Upper lobe of right lung (tissue), 1 donor: ENCODE measurements at regions not wholly inside any gene's neighbourhood (a gene's known extent, or its start where the extent isn't known, plus 50 kb on each side); places are given as distances from the start of the nearest gene placed in this dataset.

Experiments
- ATAC-seq: fragments of 200-7000 bp; cut with Tn5 transposase; one replicate; pipeline ENCODE4 v1.9.1; 2020; ENCODE audit warnings: mild to moderate bottlenecking, moderate library complexity
- DNase-seq: peaks from one replicate; pipeline ENCODE4 v3.0.0-alpha.2; 2020
- H3K27ac ChIP-seq: fragments of 200-600 bp; one replicate; pipeline ENCODE4 v1.8.0; 2022
- H3K27me3 ChIP-seq: fragments of 200-600 bp; one replicate; pipeline ENCODE4 v1.8.0; 2022; ENCODE audit warnings: mild to moderate bottlenecking
- H3K36me3 ChIP-seq: fragments of 200-600 bp; one replicate; pipeline ENCODE4 v1.8.0; 2022
- H3K4me1 ChIP-seq: fragments of 200-600 bp; one replicate; pipeline ENCODE4 v1.8.0; 2022
- H3K4me3 ChIP-seq: fragments of 200-600 bp; one replicate; pipeline ENCODE4 v1.8.0; 2022; ENCODE audit warnings: mild to moderate bottlenecking
- H3K9me3 ChIP-seq: fragments of 200-600 bp; one replicate; pipeline ENCODE4 v1.8.0; 2022
- CTCF ChIP-seq: fragments of 200-600 bp; IDR thresholded peaks from one replicate; pipeline ENCODE4 v1.8.0; 2022; ENCODE audit warnings: antibody characterized with exemption
- intact Hi-C: fragments of 100-400 bp; cut with DNase I; formaldehyde crosslinking; loops from one replicate; pipeline ENCODE4 v1.11.0; 2022
- donor health status: DM: no; HTN: yes; CAD: no; lungs with severe emphysema.

- DNase-seq: no peak
- H3K27ac ChIP-seq: no peak overlapping the region
- H3K36me3 ChIP-seq: no peaks in the 10 kb centered on the region
- TF ChIP-seq CTCF: no peak
- intact Hi-C loops: no loop called here
- ATAC-seq: no peak
- H3K27me3 ChIP-seq: peaks cover 32% of the 10 kb centered on the region
- H3K4me3 ChIP-seq: no peak overlapping the region
- H3K4me1 ChIP-seq: no peaks in the 10 kb centered on the region
- no peaks in the 10 kb centered on the region for H3K9me3 ChIP-seq
These were observed 117.4 kb downstream of the TRIM29 start for GRCh38 chr11:120020486-120020885.

GRCh38 chr11:120019191-120019590 lies 118.7 kb downstream of the TRIM29 start:
- intact Hi-C loops: no loop called here
- no peak for DNase-seq
- Histone ChIP-seq H3K9me3 (no peaks in the 10 kb centered on the region), H3K4me1 (no peaks in the 10 kb centered on the region), H3K27ac (no peak overlapping the region), H3K27me3 (peaks cover 32% of the 10 kb centered on the region), H3K4me3 (no peak overlapping the region), H3K36me3 (no peaks in the 10 kb centered on the region)
- TF ChIP-seq CTCF: no peak
- ATAC-seq: no peak

- H3K9me3 ChIP-seq: no peaks in the 10 kb centered on the region
- intact Hi-C loops: no loop called here
- TF ChIP-seq CTCF: no peak
- ATAC-seq: no peak
- no peak overlapping the region for H3K4me3 ChIP-seq
- no peaks in the 10 kb centered on the region for H3K4me1 ChIP-seq
- no peaks in the 10 kb centered on the region for H3K36me3 ChIP-seq
- H3K27me3 ChIP-seq: peaks cover 44% of the 10 kb centered on the region
- DNase-seq: no peak
- no peak overlapping the region for H3K27ac ChIP-seq
These were observed 120.2 kb downstream of the TRIM29 start for GRCh38 chr11:120017582-120018150.

- Histone ChIP-seq H3K27ac (no peak overlapping the region), H3K9me3 (no peaks in the 10 kb centered on the region), H3K27me3 (peaks cover 52% of the 10 kb centered on the region), H3K4me3 (no peak overlapping the region), H3K4me1 (no peaks in the 10 kb centered on the region), H3K36me3 (no peaks in the 10 kb centered on the region)
- DNase-seq (no peak), ATAC-seq (peak; percentile 50)
- TF ChIP-seq CTCF: peak; percentile 42
- intact Hi-C loops: no loop called here
These were observed 124.3 kb downstream of the TRIM29 start for GRCh38 chr11:120013325-120014250.

- H3K4me1 ChIP-seq: no peaks in the 10 kb centered on the region
- H3K27ac ChIP-seq: no peak overlapping the region
- H3K9me3 ChIP-seq: no peaks in the 10 kb centered on the region
- peaks cover 41% of the 10 kb centered on the region for H3K27me3 ChIP-seq
- intact Hi-C loops: no loop called here
- no peak for ATAC-seq
- H3K4me3 ChIP-seq: no peak overlapping the region
- no peak for TF ChIP-seq CTCF
- no peaks in the 10 kb centered on the region for H3K36me3 ChIP-seq
- no peak for DNase-seq
These were observed 125.7 kb downstream of the TRIM29 start for GRCh38 chr11:120012245-120012644.
